DMS79 treated with DMSO at 0.1 percent for 48 hours (cell line): ENCODE measurements at regions not wholly inside any gene's neighbourhood (a gene's known extent, or its start where the extent isn't known, plus 50 kb on each side); places are given as distances from the start of the nearest gene placed in this dataset.
"Not testable (repeated sequence)": the region's sequence is repeated elsewhere in the genome, so short reads cannot be mapped to it uniquely, and the experiment has no call there.

Experiments
- DNase-seq: peaks from one replicate; lab custom pipeline; 2025; lab: John Stamatoyannopoulos, UW

DNA sequence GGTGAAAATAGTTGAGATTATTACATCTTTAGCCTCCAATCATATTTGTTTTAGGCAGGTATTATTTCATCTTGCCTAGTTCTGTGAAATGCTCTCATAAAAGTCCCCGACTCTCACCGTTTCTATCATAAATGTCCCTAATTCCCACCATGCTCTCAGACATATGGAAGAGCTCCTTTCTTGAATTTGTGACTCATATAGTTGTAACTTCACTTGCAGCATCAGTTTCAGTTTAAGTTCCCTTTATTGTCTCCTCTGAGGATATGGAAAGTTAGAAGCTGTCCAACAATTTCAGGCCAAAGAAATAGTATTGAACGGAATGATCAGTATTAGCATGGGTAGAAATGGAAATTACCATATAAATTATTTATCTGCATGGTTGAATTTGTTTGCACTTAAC is 187.5 kb upstream of the NR4A3 start:
- DNase-seq = no peak

DNA sequence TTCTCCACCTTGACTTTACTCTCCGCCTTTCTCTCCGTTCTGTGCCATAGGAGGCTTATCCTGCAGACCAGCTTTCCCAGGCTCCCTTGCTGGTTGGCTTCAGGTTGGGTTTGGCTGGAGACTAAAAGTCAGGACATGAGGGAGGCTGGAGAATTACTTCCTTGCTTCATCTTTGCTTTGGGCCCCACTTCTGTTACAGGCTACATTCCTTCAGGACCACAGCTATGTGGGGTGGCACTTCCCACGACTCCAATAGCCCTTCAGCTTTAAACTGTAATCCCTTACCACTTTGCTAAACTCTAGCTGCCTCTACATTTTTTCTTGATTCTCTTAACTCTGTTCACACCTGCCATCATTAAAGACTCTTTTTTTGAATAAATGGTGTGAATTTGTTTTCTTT is 186.7 kb upstream of the NR4A3 start:
- DNase-seq = no peak

DNA sequence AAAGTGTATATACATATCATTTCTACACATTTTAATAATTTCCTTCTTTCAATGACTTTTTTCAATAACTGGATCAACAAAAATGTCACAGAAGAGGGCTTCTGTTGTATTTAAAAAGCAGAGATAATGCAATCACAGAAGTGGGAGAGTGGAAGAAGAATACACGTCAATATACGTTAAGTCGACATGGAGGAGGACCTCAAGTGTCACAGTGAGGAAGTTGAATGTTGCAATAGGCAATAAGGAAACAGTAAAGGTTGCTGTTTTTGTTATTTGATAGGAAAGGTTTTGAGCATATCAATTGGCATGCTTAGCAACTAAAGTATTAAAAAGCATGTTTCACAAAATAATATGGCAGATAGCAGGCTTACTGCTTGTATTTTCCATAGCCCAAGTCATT is 184.0 kb upstream of the NR4A3 start:
- DNase-seq = no peak

GRCh38 chr9:99638971-99639370 is 182.7 kb upstream of the NR4A3 start:
- no peak for DNase-seq

- no peak for DNase-seq
These were observed 174.1 kb upstream of the NR4A3 start for GRCh38 chr9:99647604-99648003.

DNA sequence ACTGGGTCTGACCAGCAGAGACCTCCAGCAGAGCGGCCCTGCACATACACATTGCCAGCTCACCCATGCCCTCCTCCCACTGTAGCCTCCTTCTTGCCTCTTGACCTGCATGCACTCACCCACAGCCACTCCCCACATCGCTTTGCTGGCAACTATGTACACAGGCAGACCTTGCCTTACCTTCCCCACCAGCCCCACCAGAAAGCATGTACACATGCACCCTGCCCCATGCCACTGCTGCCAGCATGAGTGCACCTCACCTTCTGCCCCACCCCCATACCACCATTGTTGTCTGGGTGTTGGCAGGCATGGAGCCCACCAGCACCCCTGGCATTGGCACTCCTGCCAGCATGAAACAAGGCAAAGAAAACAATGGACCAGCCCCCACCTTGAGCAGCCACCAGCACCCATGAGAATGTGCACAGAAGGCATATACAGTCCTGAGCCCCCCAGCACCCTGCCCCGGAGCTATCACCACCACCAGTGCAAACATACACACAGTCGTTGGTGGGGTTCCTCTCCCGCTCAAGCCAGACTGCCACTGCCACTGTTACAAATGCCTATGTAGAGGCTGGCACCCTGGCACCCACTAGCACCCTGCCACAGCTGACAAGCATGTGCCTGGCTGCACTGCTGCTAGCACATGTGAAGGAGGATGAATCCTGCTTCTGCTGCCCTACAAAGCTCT is 171.4 kb upstream of the NR4A3 start:
- DNase-seq = no peak

DNA sequence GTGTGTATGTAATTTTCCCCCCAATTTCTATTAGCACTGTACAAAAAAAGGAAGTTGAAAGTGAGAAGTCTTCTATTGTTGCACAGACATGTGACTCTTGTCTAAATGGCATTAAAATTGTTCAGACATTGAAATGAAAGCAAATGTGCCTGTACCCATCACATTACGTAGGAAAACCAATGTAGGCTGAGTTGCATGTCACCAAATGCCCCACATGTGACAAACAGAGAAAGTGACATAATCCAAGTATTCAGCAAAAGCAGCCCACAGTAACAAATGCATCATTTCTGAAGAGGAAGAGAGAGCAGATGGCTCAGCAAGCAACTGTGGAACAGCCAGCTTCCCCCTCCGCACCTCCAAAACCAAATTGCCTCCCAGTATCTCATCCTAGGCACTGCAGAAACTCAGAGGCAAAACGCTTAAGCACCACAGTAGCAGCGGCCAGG is 161.5 kb upstream of the NR4A3 start:
- DNase-seq = no peak

DNA sequence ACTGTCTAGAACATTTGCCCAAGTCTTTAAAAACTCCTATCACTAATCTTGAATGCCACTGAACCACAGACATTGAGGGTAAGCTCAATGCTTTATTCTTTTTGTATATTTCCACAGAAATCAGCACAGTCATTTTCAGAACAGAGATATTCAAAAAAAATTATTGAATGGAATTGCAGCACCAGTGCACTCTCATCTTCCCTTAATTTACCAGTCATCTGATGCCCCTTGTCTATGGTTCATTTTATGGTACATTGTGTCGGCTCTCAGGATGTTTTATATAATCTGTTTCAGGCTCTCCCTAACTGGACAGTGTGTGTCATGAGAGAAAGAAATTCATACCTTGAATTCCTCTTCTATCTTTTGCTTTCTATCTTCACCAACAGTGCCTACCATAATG is 158.4 kb upstream of the NR4A3 start:
- DNase-seq = no peak

- DNase-seq = no peak
These were observed 157.8 kb upstream of the NR4A3 start for GRCh38 chr9:99663856-99664255.

DNA sequence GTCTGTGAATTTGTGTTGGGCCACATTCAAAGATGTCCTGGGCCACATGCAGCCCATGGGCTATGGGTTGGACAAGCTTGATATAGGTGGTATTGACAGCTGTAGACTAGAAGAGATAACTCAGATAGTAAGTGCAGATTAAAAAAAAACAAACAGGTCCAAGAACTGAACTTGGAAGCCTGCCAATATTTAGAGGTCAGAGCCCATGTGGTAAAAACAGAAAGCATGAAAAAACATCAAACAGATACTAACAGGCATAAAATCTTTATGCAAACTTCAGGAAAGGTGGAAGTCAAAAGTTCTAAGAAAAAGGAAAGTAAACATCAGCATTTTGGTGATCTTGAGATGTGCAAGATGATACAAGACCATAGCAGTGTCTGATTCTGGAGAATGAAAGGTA is 155.1 kb upstream of the NR4A3 start:
- DNase-seq = no peak

DNA sequence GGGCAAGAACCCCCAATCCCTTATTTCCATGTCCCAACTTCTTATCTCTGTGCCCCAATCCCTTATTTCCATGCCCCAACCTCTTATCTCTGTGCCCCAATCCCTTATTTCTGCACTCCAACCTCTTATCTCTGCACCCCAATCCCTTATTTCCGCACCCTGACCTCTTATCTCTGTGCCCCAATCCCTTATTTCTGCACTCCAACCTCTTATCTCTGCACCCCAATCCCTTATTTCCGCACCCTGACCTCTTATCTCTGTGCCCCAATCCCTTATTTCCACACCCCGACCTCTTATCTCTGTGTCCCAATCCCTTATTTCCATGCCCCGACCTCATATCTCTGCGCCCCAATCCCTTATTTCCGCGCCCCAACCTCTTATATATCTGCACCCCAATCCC is 150.8 kb upstream of the NR4A3 start:
- not testable (repeated sequence) for DNase-seq

GRCh38 chr9:99677281-99677680 is 144.4 kb upstream of the NR4A3 start:
- no peak for DNase-seq

DNA sequence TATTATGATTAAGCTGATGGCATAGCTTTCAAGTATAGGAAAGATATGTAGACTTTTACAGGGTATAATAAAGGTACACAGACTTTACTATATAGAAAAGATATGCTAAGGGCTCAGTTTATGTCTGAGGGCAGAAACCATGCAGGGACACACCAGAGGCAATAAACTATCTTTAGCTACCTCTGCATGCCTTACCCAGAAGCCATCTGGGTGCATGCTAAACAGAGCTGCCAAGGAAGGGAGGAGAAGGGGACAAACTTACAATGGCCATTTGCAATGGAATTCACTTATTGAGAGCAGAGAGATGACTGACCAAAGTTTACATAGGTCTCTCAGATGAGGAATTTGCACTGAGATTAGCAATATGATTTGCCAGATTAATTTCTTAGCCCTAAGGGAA is 143.1 kb upstream of the NR4A3 start:
- no peak for DNase-seq

GRCh38 chr9:99680191-99680590 is 141.5 kb upstream of the NR4A3 start:
- no peak for DNase-seq

DNA sequence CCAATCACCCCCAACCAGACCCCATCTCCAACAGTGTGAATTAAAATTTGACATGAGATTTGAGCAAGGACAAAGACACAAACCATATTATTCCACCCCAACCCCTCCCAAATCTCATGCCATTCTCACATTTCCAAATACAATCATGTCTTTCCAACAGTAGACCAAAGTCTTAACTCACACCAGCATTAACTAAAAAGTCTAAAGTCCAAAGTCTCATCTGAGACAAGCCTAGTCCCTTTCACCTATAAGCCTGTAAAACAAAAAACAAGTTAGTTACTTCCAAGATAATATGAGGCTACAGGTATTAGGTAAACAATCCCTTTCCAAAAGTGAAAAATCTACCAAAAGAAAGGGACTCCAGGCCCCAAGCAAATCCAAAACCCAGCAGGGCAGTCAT is 140.6 kb upstream of the NR4A3 start:
- DNase-seq = no peak

- DNase-seq = no peak
These were observed 139.3 kb upstream of the NR4A3 start for GRCh38 chr9:99682378-99682777.

DNA sequence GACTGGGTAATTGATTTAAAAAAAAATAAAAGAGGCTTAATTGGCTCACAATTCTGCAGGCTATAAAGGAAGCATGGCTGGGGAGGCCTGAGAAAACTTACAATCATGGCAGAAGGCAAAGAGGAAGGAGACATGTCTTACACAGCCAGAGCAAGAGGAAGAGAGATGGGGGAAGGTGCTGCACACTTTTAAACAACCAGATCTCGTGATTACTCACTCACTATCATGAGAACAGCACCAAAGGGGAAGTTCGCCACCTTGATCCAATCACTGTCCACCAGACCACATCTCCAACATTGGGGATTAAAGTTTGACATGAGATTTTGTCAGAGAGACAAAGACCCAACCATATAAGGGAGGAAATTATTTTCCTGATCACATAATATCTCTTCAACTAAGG is 138.8 kb upstream of the NR4A3 start:
- no peak for DNase-seq

- DNase-seq = peak; percentile 1
These were observed 131.1 kb upstream of the NR4A3 start for GRCh38 chr9:99690573-99690972.

- DNase-seq = no peak
These were observed 127.8 kb upstream of the NR4A3 start for GRCh38 chr9:99693888-99694287.

- DNase-seq = no peak
These were observed 127.3 kb upstream of the NR4A3 start for GRCh38 chr9:99694393-99694792.

DNA sequence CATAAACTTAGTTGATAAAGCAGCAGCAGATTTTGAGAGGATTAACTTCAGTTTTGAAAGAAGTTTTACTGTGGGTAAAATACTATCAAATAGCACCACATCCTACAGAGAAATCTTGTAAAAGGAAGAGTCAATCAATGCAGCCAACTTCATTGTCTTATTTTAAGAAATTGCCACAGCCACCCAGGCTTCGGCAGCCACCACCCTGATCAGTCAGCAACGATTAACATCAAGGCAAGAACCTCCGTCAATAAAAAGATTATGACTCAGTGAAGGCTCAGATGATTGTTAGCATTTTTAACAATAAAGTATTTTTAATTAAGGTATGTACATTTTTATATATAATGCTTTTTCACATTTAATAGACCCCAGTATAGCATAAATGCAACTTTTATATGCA is 122.3 kb upstream of the NR4A3 start:
- no peak for DNase-seq

DNA sequence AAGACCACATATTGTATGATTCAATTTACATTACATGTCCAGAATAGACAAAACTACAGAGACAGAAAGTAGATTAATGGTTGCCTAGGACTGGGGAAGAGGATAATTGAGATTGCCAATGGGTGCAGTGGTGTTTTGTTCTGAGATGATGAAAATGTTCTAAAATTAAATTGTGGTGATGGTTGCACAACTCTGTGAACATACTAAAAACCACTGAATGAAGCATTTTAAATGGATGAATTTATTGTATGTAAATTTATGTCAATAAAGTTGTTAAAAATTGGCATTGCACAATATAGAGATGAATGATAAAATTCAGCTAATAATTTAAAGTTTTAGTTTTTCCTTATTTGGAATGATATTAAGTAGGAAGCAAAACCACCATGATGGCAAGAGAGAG is 109.5 kb upstream of the NR4A3 start:
- DNase-seq = no peak

DNA sequence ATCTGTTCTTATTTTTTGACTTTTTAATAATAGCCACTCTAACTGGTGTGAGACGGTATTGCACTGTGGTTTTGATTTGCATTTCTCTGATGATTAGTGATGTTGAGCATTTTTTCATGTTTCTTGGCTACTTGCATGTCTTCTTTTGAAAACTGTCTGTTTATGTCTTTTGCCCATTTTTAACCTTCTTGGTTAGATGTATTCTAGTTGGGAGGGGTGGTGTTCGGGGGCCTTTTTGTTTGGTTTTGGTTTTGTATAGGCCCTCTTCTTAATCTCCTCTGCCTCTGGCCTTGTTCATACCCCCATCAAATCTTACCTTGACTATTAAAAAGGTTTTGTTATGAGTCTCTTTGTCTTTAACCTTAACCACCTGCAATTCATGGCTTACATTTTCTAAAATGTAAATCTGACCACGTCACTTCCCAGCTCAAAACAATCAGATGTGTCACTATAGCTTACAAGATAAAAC is 107.8 kb upstream of the NR4A3 start:
- DNase-seq = no peak

GRCh38 chr9:99718631-99719030 is 103.1 kb upstream of the NR4A3 start:
- no peak for DNase-seq
